GM19328 (cell line): ENCODE measurements at regions not wholly inside any gene's neighbourhood (a gene's known extent, or its start where the extent isn't known, plus 50 kb on each side); places are given as distances from the start of the nearest gene placed in this dataset.
"Not testable (repeated sequence)": the region's sequence is repeated elsewhere in the genome, so short reads cannot be mapped to it uniquely, and the experiment has no call there.

Experiments used
- ATAC-seq: cut with Tn5 transposase; IDR thresholded peaks from one replicate; pipeline ENCODE4 v1.9.1; 2021; ENCODE audit warnings: mild to moderate bottlenecking, moderate library complexity; ENCODE audit not compliant: unreplicated experiment

DNA sequence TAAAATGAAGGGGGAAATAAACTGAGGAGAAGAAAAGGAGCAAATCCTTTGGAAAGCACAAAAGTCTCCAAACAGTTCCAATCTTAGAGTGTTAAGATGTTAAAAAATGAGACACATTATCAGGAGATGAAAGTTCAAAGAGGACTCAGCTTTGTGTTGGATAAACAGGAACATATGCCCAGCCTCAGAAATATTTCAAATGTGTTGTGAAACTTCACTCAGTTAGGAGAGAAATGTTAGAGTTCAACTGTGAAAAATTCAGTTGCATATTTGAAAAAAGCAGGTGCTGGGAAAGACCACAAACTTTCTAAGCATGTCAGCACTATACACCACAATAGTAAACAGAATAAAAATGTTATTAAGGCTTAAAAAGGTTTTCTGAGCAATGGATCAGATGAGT, 136.8 kb upstream of the PRKD1 start:
- ATAC-seq, result no peak

DNA sequence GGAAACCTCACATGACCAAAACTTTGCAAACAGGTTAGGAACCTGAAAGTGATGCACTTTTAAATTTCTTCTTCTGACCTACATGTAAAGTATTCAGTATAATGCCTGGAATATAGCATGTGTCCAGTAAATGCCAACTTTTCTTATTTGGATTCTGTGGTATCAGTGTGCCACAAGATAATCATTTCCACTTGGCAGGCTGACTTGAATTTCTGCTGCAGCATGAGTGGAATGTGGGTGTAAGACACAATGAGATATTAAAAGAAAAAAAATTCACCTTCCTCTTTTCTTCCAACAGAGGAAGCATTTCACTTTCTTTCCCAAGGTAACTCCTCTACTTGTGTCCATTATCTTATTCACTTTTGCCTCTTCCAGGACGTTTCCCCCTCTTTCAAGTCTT, 141.9 kb upstream of the PRKD1 start:
- no peak for ATAC-seq

DNA sequence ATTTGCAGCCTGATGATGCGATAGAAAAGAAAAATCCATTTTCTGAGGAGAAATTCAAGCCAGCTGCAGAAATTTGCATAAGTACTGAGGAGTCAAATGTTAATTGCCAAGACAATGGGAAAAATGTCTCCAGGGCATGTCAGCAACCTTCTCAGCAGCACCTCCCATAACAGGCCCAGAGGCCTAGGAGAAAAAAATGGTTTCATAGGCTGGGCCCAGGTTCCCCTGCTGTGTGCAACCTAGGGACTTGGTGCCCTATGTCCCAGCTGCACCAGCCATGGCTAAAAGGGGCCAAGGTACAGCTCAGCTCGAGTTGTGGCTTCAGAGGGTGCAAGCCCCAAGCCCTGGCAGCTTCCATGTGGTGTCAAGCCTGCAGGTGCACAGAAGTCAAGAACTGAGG, 144.8 kb upstream of the PRKD1 start:
- ATAC-seq, result not testable (repeated sequence)

DNA sequence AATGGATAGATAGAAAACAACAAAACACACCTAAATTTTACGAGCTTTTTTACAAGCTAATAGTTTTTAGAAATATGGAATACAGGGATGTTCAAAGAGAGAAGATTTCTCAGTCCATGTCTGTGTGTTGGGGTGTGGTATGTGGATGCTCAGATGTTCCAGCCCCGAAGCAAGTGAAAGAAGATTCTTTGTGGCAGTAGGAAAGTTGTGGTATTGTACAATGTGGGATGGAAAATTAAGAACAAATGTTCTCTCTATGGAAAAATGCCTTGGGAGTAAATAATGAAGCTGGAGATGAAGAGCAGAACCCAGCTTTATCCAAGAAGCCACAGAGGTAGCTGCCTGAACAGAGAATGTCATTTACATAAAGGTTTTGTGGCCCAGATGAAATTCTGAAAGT, 150.3 kb upstream of the PRKD1 start:
- ATAC-seq, result no peak

DNA sequence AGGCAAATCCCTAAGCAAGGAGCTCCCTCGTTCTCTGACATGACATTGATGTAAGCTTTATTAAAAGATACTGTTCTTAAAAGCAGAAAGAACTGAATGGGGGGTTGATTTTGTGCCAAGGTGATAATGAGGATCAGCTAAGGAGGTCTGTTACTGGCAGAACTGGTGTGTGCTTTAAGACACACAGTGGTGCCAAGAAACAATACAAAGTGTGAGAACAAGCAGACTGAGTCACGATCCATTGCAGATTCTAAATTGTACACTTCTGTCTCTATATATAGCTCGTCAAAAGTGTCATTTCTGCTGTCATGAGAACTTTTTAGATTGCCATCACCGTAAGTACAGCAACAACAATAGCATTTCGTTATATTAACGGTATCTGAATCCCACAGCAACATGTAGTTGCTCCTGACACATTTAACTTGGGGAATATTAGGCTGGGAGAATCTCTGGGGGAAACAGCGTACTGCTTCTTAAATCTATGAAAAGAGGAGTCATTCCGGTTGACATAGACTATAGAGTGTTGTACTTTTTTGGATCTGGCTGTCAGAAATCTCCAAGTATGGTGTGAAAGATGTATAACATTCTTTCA, 151.3 kb upstream of the PRKD1 start:
- ATAC-seq, result no peak

DNA sequence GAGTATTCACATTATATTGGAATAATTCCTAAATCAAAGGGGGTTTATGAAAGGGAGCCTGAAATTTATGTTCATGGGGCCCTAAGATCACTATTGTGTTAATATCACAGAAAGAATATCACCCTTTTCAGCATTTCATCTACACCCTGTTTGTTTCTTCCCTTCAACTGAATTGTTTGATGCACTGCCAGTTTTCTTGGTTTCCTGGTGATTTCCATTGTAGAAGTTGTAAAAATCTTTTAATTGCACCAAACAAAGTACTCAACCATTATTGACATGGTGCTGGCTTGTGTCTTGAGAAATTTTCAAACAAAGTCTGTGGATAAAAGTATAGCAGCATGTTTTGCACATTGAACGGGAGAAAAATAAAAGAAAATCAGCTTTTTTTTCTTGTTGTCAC, 154.8 kb upstream of the PRKD1 start:
- no peak for ATAC-seq

DNA sequence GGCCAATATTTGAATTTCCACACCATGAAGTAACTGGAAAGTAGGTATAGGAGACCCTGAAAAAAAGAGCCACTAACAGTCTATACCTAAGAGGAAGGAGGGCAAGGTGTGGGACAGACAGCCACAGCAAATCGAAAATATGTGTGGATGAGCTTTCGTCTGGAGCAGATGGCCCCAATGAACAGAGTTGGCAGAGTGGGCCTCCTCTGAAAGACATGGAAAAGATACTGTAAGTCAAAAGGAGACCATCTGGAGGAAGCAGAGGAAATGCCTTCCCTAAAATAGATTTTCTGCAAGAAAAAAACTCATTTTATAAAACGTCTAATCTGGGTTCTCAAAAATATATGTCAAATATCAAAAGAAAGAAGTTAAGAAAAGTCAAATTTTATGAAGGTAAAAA, 157.2 kb upstream of the PRKD1 start:
- no peak for ATAC-seq

DNA sequence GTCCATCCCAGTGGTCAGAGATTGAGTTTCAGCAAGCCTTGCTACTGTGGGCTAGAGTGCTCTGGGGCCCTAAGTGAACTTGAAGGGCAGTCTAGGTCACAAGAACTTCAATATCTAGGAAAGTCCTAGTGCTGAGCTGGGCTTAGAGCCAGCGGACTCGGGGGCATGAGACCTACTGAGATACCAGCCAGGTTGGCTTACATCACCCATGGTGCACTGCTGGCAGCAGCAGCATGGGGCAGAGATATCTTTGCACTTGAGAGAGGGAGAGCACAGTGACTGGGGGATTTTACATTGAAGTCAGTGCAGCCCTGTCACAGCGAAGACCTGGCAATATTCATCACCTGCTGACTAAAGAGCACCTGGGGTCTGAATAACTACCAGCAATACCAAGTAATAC, 158.3 kb upstream of the PRKD1 start:
- no peak for ATAC-seq

DNA sequence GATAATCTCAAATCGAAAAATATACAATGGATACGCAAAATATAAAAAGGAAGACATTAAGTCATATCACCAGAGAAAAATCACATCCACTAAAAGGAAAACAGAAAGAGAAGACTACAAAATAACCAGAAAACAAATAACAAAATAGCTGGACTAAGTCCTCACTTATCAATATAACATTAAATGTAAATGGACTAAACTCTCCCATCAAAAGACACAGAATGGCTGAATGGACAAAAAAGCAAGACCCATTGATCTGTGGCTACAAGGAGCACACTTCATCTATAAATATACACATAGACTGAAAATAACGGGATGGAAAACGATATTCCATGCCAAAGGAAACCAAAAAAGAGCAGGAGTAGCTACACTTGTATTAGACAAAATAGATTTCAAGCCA, 161.0 kb upstream of the PRKD1 start:
- no peak for ATAC-seq

DNA sequence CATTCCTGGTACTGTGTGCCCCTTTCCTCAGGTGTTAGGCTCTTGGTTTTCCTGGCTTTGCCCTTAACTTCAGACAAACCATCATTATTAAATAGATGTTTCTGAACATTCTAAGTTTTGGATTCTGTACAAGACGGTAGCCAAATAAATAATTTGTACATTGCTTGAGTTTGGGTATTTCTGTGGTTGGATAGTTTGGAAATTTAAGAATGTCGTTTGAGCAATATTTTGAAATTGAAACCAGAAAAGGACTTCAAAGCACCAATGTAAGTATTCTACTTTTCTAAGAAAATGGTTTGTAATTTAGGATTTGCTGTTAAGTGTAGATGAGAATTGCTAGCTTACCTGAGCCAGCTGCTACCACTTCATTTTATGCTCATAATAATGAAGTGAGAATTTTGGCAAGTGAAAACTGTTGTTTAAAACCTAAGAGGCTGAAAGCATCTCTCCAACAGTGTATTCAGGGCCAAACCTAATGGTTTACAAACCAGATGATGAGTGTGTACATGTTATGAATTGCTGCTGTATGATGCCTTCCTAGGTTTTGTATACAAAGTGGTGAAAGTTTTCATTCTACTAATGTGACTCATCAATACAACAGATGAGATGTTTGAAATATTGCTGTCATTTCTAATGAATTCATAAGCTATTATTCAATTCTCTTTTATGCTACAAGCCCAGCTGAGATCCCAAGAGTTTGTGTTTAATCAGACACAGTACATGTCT, 181.5 kb upstream of the PRKD1 start:
- no peak for ATAC-seq

DNA sequence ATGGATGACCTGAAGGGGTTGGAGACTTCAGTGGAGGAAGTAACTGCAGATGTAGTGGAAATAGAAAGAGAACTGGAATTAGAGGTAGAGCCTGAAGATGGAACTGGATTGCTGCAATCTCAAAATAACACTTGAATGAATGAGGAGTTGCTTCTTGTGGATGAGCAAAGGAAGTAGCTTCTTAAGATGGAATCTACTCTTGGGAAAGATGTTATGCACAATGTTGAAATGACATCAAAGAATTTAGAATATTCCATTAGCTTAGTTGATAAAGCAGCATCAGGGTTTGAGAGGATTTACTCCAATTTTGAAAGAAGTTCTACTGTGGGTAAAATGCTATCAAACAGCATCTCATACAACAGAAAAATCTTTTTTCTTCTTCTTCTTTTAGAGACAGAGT, 186.4 kb upstream of the PRKD1 start:
- ATAC-seq, result no peak

DNA sequence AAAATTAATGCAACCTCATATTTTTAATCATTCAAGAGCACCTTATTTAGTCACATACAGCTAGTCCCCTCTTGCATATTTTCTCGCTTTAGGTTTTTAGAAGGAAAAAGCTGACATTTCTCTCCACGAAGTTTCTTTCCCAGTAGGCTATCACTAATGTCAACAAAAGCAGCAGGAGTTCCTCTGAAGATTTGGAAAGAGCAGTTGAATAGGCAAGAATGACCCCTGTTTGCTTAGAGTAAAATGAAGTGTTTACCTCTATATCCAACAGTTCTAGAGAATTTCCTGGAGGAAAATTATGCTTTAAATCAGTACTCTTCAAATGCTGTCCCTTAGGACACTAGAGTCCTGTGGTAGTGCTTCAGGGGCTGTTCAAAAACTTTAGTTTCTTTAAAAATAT, 188.1 kb upstream of the PRKD1 start:
- no peak for ATAC-seq

DNA sequence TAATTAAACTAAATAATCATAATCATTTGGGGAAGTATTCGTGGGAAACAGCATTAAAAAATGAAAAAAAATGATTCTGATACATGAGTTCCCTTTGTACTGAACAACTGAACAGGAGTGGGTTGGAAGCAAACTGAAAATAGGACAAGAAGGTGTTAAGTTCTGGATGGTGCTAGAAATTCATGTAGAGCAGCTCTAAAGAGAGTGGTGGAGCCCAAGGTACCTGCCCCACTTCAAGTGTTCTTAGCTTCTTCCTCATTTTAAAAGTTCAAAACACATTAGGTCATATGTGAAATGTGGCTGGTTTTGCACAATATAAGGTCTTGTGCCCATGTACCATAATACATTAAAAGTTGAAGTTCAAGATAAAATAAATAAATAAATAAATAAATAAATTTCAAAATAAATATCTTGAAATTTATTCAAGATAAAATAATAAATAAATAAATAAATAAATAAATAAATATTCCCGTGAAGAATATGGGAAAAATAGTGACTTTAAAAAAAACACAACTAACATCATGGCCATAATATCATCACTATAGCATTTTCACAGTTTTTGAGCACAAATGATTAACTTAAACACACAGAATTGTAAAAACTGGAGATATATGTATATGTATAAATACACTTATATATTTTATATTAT, 191.5 kb upstream of the PRKD1 start:
- ATAC-seq, result no peak

DNA sequence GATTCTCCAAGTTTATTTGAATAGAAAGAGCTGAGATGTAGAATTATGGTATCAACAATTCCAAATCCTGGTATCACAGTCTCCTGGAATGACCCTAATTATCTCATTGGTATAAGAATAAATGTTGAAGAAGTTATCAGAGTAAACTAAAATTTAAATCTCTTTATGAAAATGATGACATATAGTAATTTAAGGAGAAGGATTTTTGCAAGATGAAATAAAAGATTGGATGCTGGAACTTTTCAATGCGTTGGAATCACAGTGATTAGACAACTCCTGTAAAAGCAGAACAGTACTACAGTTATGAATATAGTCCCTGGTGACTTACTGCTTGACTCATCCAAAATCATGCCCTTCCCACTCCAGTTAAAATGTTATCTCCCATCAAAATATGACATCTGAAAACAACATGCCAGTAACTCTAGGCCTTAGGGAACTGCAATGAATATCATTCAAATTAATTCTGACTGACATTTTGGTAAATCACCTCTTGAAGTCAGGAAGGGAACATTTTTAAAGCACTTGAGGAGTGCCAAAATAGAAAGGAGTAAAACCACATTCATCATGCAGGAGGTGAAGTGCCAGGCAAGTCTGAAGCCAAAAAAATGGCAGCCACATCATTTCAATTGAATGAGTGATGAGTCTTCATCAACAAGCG, 197.8 kb upstream of the PRKD1 start:
- ATAC-seq, result no peak

DNA sequence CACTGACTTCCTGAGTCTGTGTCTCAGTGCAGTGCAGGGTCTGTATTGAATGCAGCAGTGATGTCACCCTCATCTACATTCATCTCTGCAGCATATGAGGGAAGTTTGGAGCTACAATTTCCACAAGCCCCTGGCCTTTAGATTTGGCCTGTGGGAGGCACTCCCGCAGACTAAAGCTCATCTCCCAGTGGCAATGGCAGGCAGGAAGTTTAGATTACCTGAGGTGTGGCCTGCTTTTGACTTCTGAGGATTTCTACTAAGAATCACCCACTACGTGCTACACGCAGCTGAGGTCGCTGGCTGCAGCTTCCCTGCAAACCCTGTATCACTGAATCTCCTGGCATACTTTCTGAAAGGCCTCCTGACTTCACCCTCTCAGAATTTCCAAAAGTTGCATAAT, 202.2 kb upstream of the PRKD1 start:
- no peak for ATAC-seq

DNA sequence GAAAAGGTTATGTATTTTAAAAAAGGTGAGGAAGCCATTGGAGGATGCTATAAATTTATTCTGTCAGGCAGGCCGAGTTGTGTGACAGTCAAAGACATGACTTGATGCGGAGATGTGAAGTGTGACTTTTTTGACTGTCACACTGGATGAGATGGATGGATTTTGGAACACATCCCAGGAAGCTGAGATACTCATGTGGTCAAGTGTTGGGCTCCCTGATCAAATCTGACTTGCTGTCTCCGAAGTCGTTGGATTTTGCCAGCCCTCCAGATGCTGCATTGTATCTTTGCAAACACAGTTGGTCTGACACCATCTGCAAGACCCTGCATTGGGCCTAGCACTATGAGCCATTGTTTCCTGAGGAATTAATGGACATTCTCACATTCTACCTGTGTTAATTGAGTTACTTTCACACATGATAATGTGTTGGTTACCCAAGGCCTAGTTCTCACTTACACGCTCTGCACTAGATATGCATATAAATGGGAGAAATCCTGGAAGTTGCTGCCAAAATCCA, 204.0 kb upstream of the PRKD1 start:
- ATAC-seq, result no peak

DNA sequence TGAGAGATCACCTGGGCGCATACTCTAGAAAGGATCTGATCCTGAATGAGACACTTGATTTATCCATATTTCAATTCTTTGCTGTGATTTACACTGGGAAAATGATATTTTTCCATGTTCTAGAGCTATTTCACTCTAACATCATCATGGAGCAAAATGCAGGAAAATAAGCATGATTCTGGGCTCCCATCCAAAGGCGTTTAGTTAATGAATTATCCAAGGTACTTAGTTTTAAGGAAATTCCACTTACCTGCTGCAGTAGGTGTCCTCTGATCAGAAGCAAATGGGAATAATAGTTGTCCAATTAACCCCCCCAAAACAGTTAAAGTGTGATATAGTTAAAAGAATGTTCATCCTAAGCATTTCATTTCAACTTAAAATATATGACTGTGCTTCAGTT, 204.5 kb upstream of the PRKD1 start:
- no peak for ATAC-seq

DNA sequence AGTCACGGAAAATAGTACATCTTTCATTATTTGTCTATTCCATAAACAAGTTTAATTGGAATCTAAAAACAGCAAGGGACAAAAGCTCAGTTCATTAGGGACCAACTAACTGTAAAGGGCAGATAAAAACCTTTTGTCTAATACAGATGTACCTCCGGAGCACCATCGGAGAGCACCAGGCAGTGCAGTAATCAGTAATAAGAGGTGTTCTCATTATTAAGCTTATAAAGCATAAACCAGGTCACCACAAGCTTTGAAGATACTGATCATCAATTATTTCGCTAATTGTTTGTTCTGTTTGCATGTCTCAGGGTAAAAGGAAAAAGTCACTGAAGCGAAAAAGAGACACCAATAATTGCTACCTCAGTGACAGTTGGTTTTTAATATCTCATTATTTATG, 207.3 kb upstream of the PRKD1 start:
- no peak for ATAC-seq

DNA sequence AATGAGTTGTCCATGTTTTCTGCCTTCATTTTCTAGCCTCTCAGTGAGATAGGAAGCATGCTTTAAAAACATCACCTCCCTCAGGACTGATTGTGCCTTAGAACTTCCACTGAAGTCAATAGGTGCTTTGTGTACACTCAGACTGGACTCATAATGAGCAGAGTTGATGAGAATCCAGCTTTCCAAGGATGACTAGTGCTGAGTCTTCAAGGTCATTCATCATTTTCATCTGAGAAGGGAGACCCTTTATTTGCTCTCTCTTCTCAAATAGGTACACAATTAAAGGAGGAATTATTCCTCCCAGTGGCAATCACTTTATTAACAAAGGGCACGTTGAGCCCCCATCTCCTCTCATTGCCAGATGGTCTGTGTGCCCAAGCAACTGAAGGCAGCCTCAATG, 210.9 kb upstream of the PRKD1 start:
- ATAC-seq, result no peak

DNA sequence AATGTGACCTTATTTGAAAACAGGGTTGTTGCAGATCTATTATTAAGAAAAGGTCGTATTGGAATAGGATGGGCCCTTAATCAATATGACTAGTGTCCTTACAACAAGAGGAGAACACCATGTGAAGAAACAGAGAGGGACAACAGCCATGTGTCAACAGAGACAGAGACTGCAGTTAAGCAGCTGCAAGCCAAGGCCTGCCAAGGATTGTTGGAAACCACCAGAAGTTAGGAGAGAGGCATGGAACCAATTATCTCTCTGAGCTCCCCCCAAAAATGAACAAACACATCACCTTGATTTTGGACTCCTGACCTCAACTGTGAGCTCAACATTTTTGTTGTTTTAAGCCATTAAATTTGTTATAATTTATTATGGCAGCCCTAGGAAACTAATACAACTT, 214.6 kb upstream of the PRKD1 start:
- no peak for ATAC-seq

DNA sequence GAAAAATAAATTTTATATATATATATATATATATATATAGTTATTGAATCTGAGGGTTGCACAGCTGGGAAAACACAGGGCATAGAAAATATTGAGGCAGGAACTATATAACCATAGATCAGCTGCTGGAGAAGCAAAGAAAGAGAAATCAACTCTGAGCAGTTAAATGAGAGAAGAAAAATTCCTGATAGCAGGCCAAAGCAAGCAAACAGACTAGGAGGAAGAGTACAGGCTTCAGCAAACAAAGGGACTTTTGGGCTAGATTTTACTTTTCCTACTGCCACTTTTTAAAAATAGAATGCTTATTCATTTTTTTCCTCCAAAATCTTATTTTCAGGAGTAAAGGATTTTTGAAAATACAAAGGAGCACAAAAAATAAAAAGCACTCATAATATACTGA, 216.0 kb upstream of the PRKD1 start:
- no peak for ATAC-seq

DNA sequence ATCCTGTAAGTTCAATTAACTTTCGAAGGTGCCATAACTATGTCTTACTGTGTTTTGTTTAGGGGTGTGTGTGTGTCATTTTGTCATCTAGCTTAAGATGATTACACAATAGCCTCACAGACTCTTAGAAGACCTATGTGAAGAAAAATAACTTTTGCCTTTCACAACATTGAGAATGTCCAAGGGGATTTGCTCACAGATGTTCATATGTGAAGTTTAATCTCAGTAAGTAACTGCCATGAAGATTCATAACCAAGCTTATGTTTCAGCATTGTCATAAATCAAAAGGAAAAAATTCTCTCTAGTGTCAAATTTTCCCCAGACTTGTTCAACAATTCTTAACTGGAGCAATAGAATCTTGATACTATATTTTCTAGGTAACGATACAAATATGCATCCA, 226.1 kb upstream of the PRKD1 start:
- no peak for ATAC-seq
